Small intestine (tissue), 7 donors: ENCODE measurements at regions not wholly inside any gene's neighbourhood (a gene's known extent, or its start where the extent isn't known, plus 50 kb on each side); places are given as distances from the start of the nearest gene placed in this dataset.

Source experiments
- DNase-seq, 2 donors: peaks; one replicate each; pipeline versions ENCODE4 v3.0.0 to v3.0.0-alpha.2; 2013
- FAIRE-seq: peaks from 2 replicates; lab custom pipeline; 2012; peaks lifted over from hg19 to GRCh38; lab: Jason Lieb, UNC
- H3K27ac ChIP-seq, 3 donors: one replicate each; pipeline ENCODE4 v1.5.1; 2013; ENCODE audit warnings: low read length in 2 of 3, mild to moderate bottlenecking in 2 of 3, control low read depth in 1 of 3, inconsistent platforms in 1 of 3, low read depth in 1 of 3, moderate library complexity in 1 of 3
- H3K27me3 ChIP-seq, 3 donors: one replicate each; pipeline ENCODE4 v1.6.1; 2013; ENCODE audit warnings: low read length in 3 of 3, inconsistent platforms in 1 of 3; ENCODE audit not compliant: control insufficient read depth in 3 of 3, insufficient read depth in 3 of 3
- H3K36me3 ChIP-seq, 3 donors: one replicate each; pipeline ENCODE4 v1.6.1; 2013; ENCODE audit warnings: low read length in 3 of 3, inconsistent platforms in 1 of 3, low read depth in 1 of 3, mild to moderate bottlenecking in 1 of 3, moderate library complexity in 1 of 3; ENCODE audit not compliant: control insufficient read depth in 3 of 3, insufficient read depth in 2 of 3
- H3K4me1 ChIP-seq, 3 donors: one replicate each; pipeline ENCODE4 v1.6.1; 2013; ENCODE audit warnings: low read length in 2 of 3, inconsistent platforms in 1 of 3, low read depth in 1 of 3, mild to moderate bottlenecking in 1 of 3, moderate library complexity in 1 of 3; ENCODE audit not compliant: control insufficient read depth in 3 of 3, insufficient read depth in 2 of 3
- H3K4me3 ChIP-seq, 3 donors: one replicate each; pipeline ENCODE4 v1.5.1; 2013; ENCODE audit warnings: low read length in 3 of 3, control low read depth in 1 of 3, inconsistent platforms in 1 of 3, low read depth in 1 of 3, mild to moderate bottlenecking in 1 of 3, moderate library complexity in 1 of 3
- H3K9me3 ChIP-seq, 2 donors: one replicate each; pipeline ENCODE4 v1.6.1; 2013; ENCODE audit warnings: low read depth in 1 of 2, low read length in 1 of 2; ENCODE audit not compliant: control insufficient read depth in 2 of 2, insufficient read depth in 1 of 2
- WGBS, 3 donors: extraction: QIAGEN DNeasy Blood & Tissue Kit; methylation state at CpG; one replicate each; pipeline ENCODE4 v1.1.7; 2013; 5-methylcytosine and 5-hydroxymethylcytosine counted together
- donor health status: healthy with polysubstance abuse.
- donor health status: control.
- donor health status: control.
- donor health status: Bipolar disorder and iron deficiency.
- donor health status: healthy.

DNA sequence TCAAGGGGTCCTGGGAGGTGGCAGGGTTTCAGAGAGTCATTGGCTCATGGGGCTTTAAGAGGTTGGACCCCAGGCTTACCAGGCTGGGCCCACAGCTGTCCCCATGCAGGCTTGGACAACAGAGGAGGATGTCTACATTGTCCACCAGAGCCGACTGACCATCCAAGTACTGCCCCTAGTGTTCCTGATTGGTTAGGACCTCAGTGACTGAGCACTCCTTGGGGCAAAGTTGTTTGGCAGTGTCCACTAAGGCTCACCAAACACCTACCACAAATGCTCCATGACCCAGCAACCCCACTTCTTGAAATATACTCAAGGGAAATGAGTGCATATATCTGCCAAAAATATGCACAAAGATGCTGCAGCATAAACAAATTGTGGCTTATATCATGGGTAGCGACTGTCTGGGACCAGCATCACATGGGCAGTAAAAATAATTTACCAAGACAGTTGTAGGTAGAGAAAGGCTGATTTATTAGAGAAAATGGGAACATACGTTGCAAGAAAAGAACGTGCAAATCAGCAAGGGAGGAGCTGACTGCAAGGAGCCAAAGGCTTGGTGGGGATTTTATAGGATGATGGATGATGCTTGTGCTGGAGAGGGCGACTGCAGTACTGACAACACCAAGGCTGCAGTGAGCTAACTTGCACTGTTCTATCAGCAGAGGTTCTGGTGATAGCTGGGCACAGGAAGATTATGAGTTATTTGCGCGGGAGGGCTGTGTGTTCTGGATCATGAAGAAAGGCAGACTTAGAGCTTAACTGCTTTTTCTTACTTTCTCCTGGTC is 265.2 kb downstream of the GADD45G start:
- WGBS, 3 donors, result 77 to 92% (median 83%) methylated on average over 7 of the region's 7 CpGs
- no peak for FAIRE-seq

GRCh38 chr9:89871871-89872331 is 267.1 kb downstream of the GADD45G start:
- H3K36me3 ChIP-seq, result no peaks in the 10 kb centered on the region
- DNase-seq, result no peak
- no peak overlapping the region for H3K4me3 ChIP-seq
- 90 to 97% (median 95%) methylated on average over 5 of the region's 5 CpGs for WGBS, 3 donors
- no peaks in the 10 kb centered on the region for H3K27me3 ChIP-seq
- H3K4me1 ChIP-seq, result peaks cover 0 to 9% (median 5%) of the 10 kb centered on the region in 3 donors
- no peak overlapping the region for H3K27ac ChIP-seq
- H3K9me3 ChIP-seq, result no peaks in the 10 kb centered on the region
- no peak for FAIRE-seq

More for the DNA sequence above, 265.2 kb downstream of the GADD45G start:
- DNase-seq, result no peak
- H3K27me3 ChIP-seq, result no peaks in the 10 kb centered on the region
- H3K27ac ChIP-seq, result no peak overlapping the region
- H3K4me1 ChIP-seq, result peaks cover 0 to 5% (median 5%) of the 10 kb centered on the region in 3 donors
- H3K4me3 ChIP-seq, result no peak overlapping the region
- no peaks in the 10 kb centered on the region for H3K9me3 ChIP-seq
- no peaks in the 10 kb centered on the region for H3K36me3 ChIP-seq

- Histone ChIP-seq H3K9me3 (no peaks in the 10 kb centered on the region), H3K4me3 (no peak overlapping the region), H3K4me1 (peaks cover 0 to 9% (median 5%) of the 10 kb centered on the region in 3 donors), H3K27ac (no peak overlapping the region), H3K36me3 (no peaks in the 10 kb centered on the region), H3K27me3 (no peaks in the 10 kb centered on the region)
- no peak for DNase-seq
- no peak for FAIRE-seq
- 82 to 85% (median 83%) methylated on average over 9 of the region's 9 CpGs for WGBS, 3 donors
These were observed 267.7 kb downstream of the GADD45G start for GRCh38 chr9:89872426-89872912.

DNA sequence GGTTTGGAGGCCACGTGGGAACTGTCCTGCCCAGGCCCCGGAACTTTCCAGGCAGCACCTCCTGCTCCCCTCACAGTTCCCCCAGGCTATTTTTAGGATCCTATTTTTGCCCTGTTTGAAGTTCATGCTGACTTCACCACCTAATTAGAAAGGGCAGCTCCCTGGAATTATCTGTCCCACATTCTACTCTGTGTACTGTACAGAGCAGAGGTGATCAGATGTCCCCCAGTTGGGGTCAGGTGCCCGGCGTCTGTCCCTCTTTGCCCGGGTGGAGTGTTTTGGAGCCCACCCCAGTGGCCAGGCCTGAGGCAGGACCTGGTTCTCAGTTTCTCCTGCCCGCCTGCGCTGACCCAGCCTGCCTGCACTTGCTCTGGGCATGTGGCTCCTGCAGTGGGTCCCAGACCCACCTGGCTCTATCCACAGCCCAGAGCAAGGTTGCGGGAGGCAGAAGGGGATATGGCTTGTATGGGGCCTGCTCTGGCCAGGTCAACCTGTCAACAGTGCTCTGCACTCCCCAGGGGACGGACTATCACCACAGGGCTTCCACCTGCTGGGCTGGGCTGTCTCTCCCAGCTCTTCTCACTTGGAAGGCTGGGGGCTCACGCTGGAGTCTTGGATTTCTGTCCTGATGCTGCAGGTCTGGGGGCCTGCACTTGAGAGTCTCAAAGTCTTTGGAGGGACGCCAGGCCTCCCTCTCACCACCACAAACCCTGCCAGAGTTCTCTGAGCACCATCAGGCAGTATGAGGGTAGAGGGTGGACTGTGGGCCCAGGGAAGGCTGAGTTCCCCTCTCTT is 268.3 kb downstream of the GADD45G start:
- Histone ChIP-seq H3K4me3 (no peak overlapping the region), H3K4me1 (peaks cover 0 to 9% (median 5%) of the 10 kb centered on the region in 3 donors), H3K27ac (no peak overlapping the region), H3K36me3 (no peaks in the 10 kb centered on the region), H3K9me3 (no peaks in the 10 kb centered on the region), H3K27me3 (no peaks in the 10 kb centered on the region)
- no peak for FAIRE-seq
- no peak for DNase-seq
- 86 to 90% (median 90%) methylated on average over 11 of the region's 11 CpGs for WGBS, 3 donors

GRCh38 chr9:89873801-89874200 is 269.0 kb downstream of the GADD45G start:
- DNase-seq, result no peak

GRCh38 chr9:89874351-89875321 is 269.8 kb downstream of the GADD45G start:
- Histone ChIP-seq H3K9me3 (no peaks in the 10 kb centered on the region), H3K36me3 (no peaks in the 10 kb centered on the region), H3K27me3 (no peaks in the 10 kb centered on the region), H3K27ac (peak overlapping the region in 2 of 3 donors; percentile 17 to 83), H3K4me1 (peaks cover 0 to 9% (median 5%) of the 10 kb centered on the region in 3 donors), H3K4me3 (no peak overlapping the region)
- no peak for FAIRE-seq
- peak in 1 of 2 donors; percentile 17 for DNase-seq
- 68 to 77% (median 71%) methylated on average over 18 of the region's 18 CpGs for WGBS, 3 donors

More at GRCh38 chr9:89873801-89874200, 269.0 kb downstream of the GADD45G start:
- WGBS, 3 donors, result 84 to 94% (median 88%) methylated on average over 8 of the region's 8 CpGs
- Histone ChIP-seq H3K9me3 (no peaks in the 10 kb centered on the region), H3K27me3 (no peaks in the 10 kb centered on the region), H3K27ac (no peak overlapping the region), H3K36me3 (no peaks in the 10 kb centered on the region), H3K4me3 (no peak overlapping the region), H3K4me1 (peaks cover 0 to 9% (median 5%) of the 10 kb centered on the region in 3 donors)
- FAIRE-seq, result no peak

DNA sequence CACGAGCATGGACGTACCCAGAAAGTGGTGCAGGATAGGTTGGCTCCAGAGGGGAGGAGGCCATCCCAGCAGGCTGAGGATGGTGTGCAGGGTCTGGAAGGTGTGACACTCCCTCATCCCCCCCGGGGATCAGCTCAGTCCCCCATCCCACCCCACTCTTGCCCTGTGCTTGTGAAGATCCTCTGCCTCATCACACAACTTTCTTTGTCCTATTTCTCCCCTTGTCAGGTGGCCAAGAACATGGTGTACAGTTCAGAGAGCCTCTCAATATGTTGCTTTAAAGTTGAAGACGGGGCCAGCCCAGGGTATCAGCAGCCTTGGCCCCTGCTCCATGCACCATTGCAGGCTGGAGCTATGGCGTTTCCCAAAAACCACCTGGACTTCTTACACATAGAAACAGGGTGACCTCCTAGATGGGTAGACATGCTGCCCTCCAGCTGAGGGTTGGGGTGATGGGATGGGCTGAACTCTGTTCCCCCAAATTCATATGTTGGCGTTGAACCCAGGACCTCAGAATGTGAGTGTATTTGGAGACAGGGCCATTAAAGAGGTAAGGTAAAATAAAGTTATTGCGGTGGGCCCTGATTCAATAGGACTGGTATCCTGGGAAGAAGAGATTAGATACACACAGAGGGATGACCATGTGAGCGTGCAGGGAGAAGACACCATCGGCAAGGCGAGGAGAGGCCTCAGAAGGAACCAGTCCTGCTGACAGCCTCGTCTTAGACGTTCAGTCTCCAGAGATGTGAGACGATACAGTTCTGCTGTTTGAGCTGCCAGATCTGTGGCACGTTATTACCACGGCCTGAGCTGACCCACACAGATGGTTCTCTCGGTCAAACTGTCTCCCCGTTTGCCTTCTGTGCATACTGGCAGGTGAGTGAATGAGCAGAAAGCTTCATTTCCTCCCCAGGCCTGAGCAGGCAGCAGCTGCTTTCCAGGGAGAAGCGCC is 272.5 kb downstream of the GADD45G start:
- H3K4me3 ChIP-seq, result no peak overlapping the region
- no peaks in the 10 kb centered on the region for H3K36me3 ChIP-seq
- DNase-seq (no peak), FAIRE-seq (no peak)
- no peaks in the 10 kb centered on the region for H3K9me3 ChIP-seq
- 79 to 85% (median 81%) methylated on average over 18 of the region's 18 CpGs for WGBS, 3 donors
- H3K4me1 ChIP-seq, result peaks cover 0 to 9% (median 5%) of the 10 kb centered on the region in 3 donors
- no peak overlapping the region for H3K27ac ChIP-seq
- no peaks in the 10 kb centered on the region for H3K27me3 ChIP-seq
